HG02973 (cell line): ENCODE measurements at regions not wholly inside any gene's neighbourhood (a gene's known extent, or its start where the extent isn't known, plus 50 kb on each side); places are given as distances from the start of the nearest gene placed in this dataset.

Experiments
- ATAC-seq: cut with Tn5 transposase; IDR thresholded peaks from one replicate; pipeline ENCODE4 v1.9.1; 2021; ENCODE audit warnings: moderate library complexity; ENCODE audit not compliant: unreplicated experiment

DNA sequence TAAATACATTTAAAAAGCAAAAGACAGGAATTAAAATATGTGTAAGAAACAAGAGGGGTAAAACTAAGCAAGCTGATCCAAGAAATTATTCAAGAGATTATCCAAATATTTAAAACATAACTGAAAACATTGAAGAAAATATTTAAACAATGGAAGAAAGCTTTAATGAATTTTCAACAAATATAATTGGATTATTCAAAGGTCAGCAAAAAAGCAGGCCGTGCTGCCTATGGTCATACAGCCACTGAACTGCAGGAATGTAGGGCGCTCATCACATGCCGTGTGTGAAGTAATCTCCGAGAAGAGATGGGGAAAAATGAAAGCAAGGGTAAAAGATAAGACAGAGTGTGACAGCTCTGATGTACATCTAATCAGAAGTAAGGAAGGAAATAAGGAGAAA is 1195.4 kb upstream of the EYS start:
- no peak for ATAC-seq

DNA sequence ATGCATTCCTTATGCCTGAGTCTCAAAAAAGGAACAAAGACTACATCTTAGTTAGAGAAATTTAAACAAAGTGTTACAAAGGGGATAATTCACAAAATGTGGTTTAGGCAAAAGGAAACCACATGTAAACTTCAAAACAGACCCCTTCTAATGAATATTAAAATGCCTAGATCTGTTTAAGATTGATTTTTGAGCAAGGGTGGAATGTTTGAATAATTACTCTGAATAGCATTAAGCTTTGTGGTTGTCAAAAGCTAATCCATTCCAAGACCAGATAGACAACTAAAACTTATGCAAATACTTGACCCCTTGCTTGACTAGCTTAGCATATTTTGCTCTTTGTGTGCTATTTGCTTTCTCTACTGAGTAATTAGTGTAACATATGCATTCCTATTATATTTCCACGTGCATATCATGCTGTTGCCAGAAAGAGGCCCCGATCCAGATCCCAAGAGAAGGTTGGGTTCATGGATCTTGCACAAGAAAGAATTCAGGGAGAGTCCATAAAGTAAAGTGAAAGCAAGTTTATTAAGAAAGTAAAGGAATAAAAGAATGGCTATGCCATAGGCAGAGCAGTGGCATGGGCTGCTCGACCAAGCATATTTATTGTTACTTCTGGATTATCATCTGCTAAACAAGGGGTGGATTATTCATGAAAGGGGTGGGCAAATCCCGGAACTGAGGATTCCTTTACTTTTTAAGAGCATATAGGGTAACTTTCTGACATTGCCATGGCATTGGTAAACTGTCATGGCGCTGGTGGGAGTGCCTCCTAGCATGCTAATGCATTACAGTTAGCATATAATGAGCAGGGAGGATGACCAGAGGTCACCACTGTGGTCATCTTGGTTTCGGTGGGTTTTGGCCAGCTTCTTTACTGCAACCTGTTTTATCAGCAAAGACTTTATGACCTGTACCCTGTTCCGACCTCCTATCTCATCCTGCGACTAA is 1193.4 kb upstream of the EYS start:
- ATAC-seq: no peak

DNA sequence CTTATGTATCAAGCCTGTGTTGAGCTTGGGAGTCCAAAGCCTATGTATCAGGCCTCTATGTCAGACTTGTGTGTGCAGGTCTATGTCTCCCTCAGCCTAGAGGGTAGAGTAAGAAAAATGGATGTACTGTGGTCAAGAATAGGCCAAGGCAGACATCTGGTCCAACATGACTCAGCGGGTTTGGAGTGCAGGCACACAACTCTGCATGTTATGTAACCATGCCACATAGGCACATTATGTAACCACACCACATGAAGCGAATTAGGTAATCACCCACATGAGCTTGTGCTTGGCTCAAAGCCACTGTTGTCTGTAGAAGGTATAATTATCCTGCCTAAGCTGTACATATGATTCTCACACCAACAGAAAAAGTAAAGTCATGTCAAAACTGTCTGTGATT is 1190.5 kb upstream of the EYS start:
- ATAC-seq: no peak

DNA sequence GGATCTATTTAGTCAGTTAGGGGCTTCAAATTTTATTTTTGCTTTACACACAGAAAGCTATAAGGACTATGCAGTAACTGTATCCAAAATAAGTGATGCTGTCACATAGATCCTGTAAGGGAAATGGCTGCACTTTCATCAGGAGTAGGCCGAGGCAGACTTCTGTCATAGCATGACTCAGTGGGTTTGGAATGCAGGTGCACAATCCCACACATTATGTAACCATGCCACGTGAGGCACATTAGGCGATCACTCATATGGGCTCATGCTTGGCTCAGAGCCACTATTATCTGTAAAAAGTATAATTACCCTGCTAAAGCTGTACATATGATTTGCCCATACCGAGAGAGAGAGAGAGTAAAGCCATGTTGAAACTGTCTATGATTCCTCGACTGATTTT is 1189.4 kb upstream of the EYS start:
- ATAC-seq: no peak

DNA sequence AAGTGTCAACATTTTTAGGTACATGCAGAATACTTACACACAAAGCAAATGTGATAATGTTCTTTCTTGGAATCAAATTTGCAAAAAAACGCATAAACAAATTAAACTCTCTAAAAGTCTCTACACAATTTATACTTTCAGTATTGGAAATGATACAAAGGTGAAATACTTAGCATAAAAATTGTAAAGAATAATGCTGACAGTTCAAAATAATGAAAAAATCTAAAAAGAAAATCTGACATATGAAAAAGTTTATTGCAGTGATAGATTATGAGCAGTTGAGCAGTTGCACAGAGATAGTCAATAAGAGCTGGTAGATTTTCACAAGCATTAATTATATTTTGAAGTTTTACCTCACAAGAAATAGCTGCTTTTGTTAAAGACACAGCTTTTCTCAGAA is 1176.4 kb upstream of the EYS start:
- no peak for ATAC-seq

DNA sequence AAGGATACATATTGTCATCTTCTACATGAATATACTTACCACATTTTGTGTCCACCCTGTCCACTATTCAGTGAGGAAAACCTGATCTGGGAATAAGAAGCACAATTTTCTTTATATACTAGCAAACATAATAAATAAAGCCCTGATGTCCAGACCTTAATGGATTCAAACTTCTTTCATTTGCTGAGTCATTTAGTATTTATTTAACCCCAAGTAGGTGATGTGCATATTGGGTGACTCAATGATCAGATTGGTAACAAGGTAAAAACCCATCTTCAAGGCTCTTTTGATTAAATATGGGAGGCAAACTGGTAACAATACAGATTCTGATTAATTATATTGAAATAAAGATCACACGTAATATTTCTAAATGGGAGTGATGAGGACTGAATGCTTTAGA is 1159.8 kb upstream of the EYS start:
- no peak for ATAC-seq

DNA sequence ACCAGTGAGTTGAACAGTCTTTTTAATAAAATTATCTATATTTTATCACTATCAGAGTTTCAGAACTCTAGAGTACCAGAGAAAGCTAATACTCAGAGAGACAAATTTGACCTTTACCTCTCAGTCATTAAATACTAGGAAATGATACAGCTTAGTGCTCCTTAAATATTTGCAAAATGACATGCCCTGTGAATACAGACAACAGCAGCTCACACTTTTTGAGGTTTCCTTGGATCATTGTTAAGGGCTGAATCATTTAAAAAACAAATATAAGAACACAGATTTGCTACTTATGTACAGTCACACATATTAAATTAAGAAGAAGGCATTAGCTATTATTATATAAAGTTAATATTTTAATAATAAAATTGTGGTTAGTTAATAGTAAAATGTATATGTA is 1158.7 kb upstream of the EYS start:
- ATAC-seq: no peak

DNA sequence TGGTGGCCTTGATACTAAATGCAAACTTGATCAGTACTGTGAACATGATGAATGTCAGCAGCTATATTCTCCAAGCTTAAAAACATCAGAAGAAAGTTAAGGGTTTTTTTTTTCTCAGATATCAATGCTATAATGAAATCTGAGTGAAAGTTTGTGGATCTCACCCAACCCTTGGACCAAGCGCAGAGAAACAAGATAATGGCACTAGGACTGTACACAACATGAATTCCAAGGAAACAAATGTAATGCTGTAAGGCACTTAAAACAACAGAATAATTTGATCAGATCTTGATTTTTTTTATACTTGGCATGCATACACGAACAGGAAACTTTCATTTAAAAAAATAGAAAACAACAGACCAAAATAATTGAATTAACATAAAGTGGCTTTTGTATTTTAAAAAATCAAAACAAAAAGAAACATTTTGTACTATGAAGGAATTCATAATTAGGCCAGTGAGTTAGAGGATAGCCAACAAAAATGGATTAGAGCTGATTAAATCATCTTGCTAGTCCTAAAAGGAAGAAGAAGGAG is 1154.0 kb upstream of the EYS start:
- no peak for ATAC-seq

DNA sequence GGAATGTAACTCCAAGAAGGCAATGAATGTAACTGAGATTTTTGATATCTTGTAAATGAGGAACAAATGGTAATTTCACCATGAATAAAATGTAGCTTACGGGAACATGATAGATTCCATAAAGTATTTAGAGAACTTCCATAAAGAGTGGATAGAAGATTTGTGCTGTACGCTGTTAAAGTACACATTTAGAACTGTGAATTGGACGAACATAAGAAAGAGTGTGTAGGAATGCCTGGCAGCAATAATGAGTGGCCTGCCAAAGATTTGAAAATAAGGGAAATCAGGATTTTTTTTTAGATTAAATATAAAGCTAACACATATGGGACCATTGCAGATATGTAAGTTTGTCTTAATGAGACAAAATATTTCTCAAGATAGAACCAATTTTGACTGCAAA is 1153.3 kb upstream of the EYS start:
- no peak for ATAC-seq

DNA sequence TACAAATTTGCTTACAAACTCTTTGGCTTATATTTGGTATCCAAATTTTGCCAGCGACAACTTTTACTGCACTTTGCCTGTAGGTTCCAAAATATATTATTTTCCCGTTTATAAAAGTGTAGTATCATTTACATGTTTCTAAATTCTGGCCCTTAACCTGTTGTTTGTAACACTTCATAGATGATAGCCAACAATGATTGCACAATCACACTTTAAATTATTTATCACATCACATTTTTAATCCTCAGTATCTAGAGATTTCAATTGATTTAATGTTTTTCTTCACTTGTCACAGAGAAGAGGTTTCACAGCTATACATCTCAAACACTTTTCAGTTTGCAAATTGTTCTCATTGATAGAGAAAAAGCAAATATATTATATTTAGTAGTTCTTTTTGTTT is 1151.2 kb upstream of the EYS start:
- no peak for ATAC-seq

DNA sequence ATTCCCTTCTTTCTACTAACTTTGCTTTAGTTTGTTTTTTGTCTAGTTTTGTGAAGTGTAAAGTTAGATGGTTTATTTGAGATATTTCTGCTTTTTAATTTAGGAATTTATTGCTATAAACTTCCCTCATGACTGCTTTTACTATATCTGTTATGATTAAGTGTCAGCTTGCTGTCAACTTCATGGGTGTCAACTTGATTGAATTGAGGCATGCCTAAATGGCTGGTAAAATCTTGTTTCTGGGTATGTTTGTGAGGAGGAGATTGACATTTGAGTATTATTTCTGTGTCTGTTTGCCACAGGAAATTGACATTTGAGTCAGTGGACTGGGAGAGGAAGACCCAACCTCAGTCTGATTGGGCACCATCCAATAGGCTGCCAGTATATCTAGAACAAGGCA is 1147.0 kb upstream of the EYS start:
- no peak for ATAC-seq

DNA sequence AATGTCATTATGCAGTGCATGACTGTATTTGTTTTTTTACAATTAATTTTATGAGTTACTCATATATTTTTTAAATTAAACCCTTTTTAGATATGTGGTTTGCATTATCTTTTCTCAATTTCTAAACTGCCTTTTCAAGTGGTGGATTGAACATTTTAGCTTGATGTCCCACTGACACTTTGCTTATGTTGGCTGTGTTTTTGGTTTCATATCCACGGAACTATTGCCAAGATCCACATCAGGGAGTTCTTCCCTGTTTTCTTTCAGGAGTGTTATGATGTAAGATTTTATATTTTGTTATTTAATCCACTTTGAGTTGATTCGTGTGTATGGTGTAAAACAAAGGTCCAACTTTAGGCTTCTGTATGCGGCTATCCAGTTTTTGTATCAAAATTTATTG is 1144.9 kb upstream of the EYS start:
- no peak for ATAC-seq

DNA sequence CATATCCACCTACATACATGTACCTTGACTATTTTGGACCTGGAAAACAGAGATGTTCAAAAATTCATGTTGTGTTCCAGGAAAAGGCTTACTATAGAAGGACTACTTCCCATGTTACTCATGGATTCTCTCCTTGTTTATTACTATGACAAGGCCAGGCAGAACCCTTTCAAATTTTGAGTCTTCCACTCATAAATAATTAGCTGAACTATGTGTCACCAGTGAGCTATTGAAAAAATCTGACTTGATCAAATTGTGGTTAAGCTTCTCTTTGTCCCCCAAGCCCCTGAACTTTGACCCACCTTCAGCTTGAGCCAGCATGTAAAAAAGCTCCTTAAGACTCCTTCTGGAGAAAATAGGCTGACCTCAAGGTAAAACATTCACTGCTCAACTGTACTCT is 1142.8 kb upstream of the EYS start:
- no peak for ATAC-seq

DNA sequence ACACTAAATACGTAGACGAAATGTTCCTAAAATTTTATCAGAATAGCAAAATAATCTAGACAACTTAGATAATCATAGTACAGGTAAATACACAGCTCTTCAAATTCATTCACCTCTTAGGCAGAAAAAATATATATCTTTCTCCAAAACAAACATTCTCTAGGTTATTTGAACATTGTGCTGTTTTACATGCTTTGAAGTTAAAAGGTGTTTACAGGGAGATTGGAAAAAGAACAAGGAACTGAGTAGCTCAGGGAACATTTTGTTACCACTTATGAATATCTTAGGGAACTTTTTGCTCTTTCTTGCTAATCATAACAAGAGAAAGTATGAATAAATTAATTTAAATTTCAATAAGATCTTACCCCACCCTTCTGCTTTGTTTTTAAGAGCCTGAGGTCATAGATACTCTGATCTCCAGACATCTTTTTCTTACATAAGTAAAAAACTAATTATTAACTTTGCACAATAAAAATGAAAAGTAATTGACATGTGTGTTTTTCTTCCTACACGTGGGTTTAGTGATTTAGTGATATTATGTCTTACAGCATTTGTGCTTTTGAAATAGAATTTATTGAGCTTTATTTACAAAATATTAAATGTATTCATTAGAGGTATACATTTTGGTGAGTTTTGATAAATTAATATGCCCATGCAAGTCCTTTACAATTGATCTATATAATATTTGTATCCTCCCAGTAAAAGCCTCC is 1141.4 kb upstream of the EYS start:
- ATAC-seq: no peak

DNA sequence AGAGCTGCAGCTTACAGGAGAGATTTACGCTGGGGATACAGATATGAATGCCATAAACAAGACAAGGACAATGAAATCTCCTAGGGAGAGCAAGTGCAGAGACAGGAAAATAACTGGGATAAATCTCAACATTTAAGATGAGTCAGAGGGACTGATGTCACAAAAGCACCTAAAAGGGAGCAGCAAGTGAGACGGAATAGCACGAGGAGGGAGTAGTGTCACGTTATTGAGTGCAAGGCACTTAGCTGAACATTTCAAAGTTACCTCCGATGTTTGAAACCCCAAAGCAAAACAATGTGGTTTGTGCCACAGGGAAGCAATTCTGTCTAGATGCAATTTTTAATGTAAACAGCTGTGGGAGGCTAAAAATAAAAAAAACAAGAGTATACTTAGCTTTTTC is 1131.7 kb upstream of the EYS start:
- ATAC-seq: no peak

DNA sequence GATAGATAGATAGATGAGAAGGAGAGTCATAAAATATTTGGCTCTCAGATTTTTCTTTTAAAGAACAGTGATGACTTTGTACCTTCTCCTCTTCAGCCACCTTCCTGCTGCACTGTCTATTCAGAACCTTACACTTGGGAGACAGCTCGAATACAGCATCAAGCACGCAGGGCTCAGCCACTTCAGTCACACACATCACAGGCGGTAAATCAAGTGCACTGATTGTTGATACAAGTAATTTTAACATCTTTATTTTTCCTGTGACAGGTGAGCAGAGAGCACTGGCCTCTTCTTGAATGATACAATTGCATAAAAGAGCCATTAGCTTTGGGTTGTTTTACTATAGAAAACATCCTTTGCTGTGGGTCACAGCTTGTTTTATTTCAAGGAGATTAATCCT is 1118.5 kb upstream of the EYS start:
- no peak for ATAC-seq

DNA sequence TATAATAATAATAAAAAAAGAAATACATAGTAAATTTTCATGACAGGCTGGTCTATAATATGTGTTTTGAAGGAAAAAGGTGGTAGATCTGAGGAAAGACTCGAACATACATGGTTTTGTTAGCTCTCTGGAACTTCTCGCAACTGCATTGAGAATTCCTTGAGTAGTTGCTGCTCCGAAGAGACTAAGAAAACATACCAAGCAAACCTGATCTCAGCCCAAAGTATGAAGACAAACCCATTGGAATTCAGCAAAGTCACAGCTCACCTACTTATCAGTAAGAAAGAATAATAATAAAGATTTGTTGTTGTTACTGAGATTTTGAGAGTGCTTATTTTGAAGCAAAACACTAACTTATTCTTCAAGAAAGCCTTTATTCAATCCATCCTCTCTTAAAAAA is 1107.1 kb upstream of the EYS start:
- no peak for ATAC-seq

DNA sequence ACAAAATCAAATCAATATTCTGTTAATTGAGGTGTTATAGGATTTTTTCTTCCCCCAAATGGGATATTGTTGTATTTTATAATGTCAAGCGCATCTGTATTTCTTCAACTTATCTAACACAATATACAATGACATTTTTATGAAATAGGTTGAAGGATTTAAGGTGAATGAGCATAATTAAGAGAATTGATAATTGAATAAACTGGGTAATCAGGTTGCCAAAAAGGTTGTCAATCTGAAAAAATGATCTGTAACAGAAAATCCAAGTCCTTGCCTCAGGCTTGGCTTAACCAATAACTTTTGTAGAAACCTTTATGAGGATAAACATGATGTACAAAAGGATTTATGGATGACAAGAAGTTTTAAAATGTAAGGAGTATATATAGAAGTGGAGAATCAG is 1101.7 kb upstream of the EYS start:
- no peak for ATAC-seq

DNA sequence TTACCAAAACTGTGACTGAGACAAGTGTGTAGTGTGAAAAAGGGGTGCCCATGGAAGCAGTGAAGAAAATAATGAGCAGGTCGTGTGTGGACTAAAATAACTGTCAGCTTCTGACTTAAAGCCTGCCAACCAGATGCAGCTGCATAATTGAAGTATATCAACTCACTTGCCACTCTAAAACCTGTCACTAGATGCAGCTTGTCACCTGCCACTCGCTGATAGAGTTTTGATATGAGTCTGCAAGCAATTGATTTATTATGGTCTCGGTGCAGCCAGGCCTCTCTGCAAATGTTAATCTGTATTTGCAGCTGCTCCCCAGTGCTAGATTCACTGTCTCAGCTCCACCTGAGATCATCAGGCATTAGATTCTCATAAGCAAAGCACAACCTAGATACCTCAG is 1090.0 kb upstream of the EYS start:
- ATAC-seq: no peak

DNA sequence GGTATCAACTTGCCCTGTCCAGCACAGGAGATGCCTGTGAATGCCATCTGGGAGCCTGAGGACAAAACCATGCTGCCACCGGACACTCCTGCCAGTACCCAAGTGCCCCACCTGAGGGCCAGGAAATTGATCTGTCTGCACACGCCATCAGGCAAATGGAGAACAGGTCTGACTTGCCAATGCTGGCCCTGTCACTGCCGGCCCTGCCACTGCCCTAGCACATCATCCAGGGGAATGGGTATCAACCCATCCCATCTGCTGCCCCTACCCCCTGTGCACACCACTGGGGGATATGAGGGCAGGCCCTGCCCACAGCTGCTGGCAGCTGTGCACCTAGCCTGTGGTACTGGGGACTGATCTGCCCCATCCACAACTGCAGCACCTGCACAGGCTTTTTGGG is 1081.6 kb upstream of the EYS start:
- ATAC-seq: no peak

DNA sequence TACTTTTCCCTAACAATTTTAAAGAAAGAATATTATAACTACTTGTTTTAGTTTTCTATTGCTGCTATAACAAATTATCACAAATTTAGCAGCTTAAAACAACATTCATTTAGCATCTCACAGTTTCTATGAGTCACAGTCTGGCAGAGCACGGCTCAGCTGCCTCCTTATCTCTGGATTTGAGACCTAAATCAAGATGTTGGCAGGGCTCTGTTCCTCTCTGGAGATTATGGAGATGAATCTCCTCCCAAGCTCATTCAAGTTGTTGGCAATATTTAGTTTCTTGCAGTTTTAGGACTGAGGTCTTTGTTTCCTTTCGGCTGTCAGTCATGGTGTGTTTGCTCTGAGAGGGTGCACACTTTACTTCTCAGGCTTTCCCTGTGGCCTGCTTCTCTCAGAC is 1065.8 kb upstream of the EYS start:
- no peak for ATAC-seq

DNA sequence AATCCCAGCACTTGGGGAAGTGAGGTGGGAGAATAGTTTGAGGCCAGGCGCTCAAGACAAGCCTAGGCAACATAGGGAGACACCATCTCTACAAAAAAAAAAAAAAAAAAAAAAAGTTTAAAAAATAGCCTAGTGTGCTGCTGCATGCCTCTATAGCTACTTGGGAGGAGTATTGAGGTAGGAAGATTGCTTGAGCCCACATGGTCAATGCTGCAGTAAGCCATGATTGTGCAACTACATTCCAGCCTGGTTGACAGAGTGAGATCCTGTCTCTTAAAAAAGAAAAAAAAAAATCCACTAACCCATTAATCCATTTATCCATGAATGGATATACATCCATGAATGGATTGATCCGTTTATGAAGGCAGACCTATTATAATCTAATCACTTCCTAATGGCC is 1064.6 kb upstream of the EYS start:
- ATAC-seq: no peak
